ENCODE measurements at regions not wholly inside any gene's neighbourhood (a gene's known extent, or its start where the extent isn't known, plus 50 kb on each side); places are given as distances from the start of the nearest gene placed in this dataset.

GRCh38 chr11:116302756-116303155 lies 470.0 kb downstream of the BUD13 start:
- no peak for DNase-seq (ENCODE audit: low read depth, low spot score)

- no peak for DNase-seq (ENCODE audit: low read depth, low spot score)
Observed at GRCh38 chr11:116301141-116301540, 471.6 kb downstream of the BUD13 start.

GRCh38 chr11:116300232-116300631 lies 472.6 kb downstream of the BUD13 start:
- DNase-seq (ENCODE audit: low read depth, low spot score), result peak; percentile 49

- DNase-seq (ENCODE audit: low read depth, low spot score), result peak; percentile 47
Observed at GRCh38 chr11:116294630-116295029, 478.2 kb downstream of the BUD13 start.

GRCh38 chr11:116287866-116288265 lies 484.9 kb downstream of the BUD13 start:
- DNase-seq (ENCODE audit: low read depth, low spot score), result no peak

- DNase-seq (ENCODE audit: low read depth, low spot score), result no peak
Observed at GRCh38 chr11:116285026-116285425, 487.8 kb downstream of the BUD13 start.

- DNase-seq (ENCODE audit: low read depth, low spot score), result no peak
Observed at GRCh38 chr11:116283300-116283699, 489.5 kb downstream of the BUD13 start.

- DNase-seq (ENCODE audit: low read depth, low spot score), result no peak
Observed at GRCh38 chr11:116282481-116282880, 490.3 kb downstream of the BUD13 start.

- no peak for DNase-seq (ENCODE audit: low read depth, low spot score)
Observed at GRCh38 chr11:116281173-116282160, 491.3 kb downstream of the BUD13 start.

GRCh38 chr11:116279511-116279910 lies 493.3 kb downstream of the BUD13 start:
- DNase-seq (ENCODE audit: low read depth, low spot score), result no peak

GRCh38 chr11:116278076-116278475 lies 494.7 kb downstream of the BUD13 start:
- DNase-seq (ENCODE audit: low read depth, low spot score), result no peak

GRCh38 chr11:116276051-116277044 lies 496.4 kb downstream of the BUD13 start:
- peak; percentile 96 for DNase-seq (ENCODE audit: low read depth, low spot score)

GRCh38 chr11:116275635-116276034 lies 497.2 kb downstream of the BUD13 start:
- peak; percentile 23 for DNase-seq (ENCODE audit: low read depth, low spot score)

- no peak for DNase-seq (ENCODE audit: low read depth, low spot score)
Observed at GRCh38 chr11:116274521-116274920, 498.3 kb downstream of the BUD13 start.

GRCh38 chr11:116272181-116272789 lies 500.5 kb downstream of the BUD13 start:
- DNase-seq (ENCODE audit: low read depth, low spot score), result no peak

GRCh38 chr11:116271479-116271878 lies 501.3 kb downstream of the BUD13 start:
- DNase-seq (ENCODE audit: low read depth, low spot score), result no peak

GRCh38 chr11:116267146-116267545 lies 505.6 kb downstream of the BUD13 start:
- DNase-seq (ENCODE audit: low read depth, low spot score), result no peak

- peak; percentile 77 for DNase-seq (ENCODE audit: low read depth, low spot score)
Observed at GRCh38 chr11:116263770-116264169, 509.0 kb downstream of the BUD13 start.

- DNase-seq (ENCODE audit: low read depth, low spot score), result no peak
Observed at GRCh38 chr11:116263019-116263418, 509.8 kb downstream of the BUD13 start.

- no peak for DNase-seq (ENCODE audit: low read depth, low spot score)
Observed at GRCh38 chr11:116262370-116262769, 510.4 kb downstream of the BUD13 start.

- DNase-seq (ENCODE audit: low read depth, low spot score), result no peak
Observed at GRCh38 chr11:116261606-116262005, 511.2 kb downstream of the BUD13 start.

GRCh38 chr11:116258821-116259220 lies 514.0 kb downstream of the BUD13 start:
- DNase-seq (ENCODE audit: low read depth, low spot score), result no peak
